GM10266 (cell line): ENCODE measurements at regions not wholly inside any gene's neighbourhood (a gene's known extent, or its start where the extent isn't known, plus 50 kb on each side); places are given as distances from the start of the nearest gene placed in this dataset.
A peak's percentile ranks its signal among the peaks of the same experiment; 100 is the strongest.
"Not testable (repeated sequence)": the region's sequence is repeated elsewhere in the genome, so short reads cannot be mapped to it uniquely, and the experiment has no call there.

Source experiments
- DNase-seq: peaks from one replicate; pipeline ENCODE4 v3.0.0; 2012; ENCODE audit errors: extremely low spot score
- CTCF ChIP-seq: IDR thresholded peaks from 2 replicates; pipeline ENCODE4 v1.5.1; 2012; ENCODE audit warnings: mild to moderate bottlenecking, low read depth; ENCODE audit not compliant: control insufficient read depth, insufficient read depth; ENCODE audit errors: missing control alignments

GRCh38 chr4:123599920-123600810 is 203.6 kb downstream of the SPRY1 start:
- DNase-seq = peak; percentile 45
- no peak for TF ChIP-seq CTCF

- DNase-seq = no peak
- no peak for TF ChIP-seq CTCF
Measured at GRCh38 chr4:123600987-123601904, 204.7 kb downstream of the SPRY1 start.

GRCh38 chr4:123602007-123602406 is 205.4 kb downstream of the SPRY1 start:
- TF ChIP-seq CTCF = no peak
- no peak for DNase-seq

- TF ChIP-seq CTCF = no peak
- no peak for DNase-seq
Measured at GRCh38 chr4:123603165-123603564, 206.6 kb downstream of the SPRY1 start.

- not testable (repeated sequence) for DNase-seq
Measured at GRCh38 chr4:123605797-123606196, 209.2 kb downstream of the SPRY1 start.

- no peak for DNase-seq
- no peak for TF ChIP-seq CTCF
Measured at GRCh38 chr4:123606336-123606735, 209.7 kb downstream of the SPRY1 start.

- TF ChIP-seq CTCF = no peak
- no peak for DNase-seq
Measured at GRCh38 chr4:123606946-123607542, 210.4 kb downstream of the SPRY1 start.
